ENCODE measurements at regions not wholly inside any gene's neighbourhood (a gene's known extent, or its start where the extent isn't known, plus 50 kb on each side); places are given as distances from the start of the nearest gene placed in this dataset.
"Not testable (repeated sequence)": the region's sequence is repeated elsewhere in the genome, so short reads cannot be mapped to it uniquely, and the experiment has no call there.

DNA sequence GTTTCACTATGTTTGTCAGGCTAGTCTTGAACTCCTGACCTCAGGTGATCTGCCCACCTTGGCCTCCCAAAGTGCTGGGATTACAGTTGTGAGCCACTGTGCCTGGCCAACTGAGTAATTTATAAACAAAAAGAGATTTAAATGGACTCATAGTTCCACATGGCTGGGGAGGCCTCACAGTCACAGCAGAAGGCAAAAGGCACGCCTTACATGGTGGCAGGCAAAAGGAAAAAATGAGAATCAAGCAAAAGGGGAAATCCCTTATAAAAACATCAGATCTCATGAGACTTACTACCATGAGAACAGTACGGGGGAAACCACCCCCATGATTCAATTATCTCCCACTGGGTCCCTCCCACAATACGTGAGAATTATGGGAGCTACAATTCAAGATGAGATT is 73.2 kb upstream of the TIAM1 start:
- H3K4me1 ChIP-seq (ENCODE audit: control insufficient read depth, insufficient read depth, low read length); H3K9ac ChIP-seq (ENCODE audit: control insufficient read depth, insufficient read depth, low read length); H3K27me3 ChIP-seq (replicated peaks in 1 of 2; ENCODE audit: control insufficient read depth in 2 of 2, insufficient read depth in 2 of 2, low read length in 1 of 2); SMC1A ChIA-PET (ENCODE audit: uncharacterized antibody, unreplicated experiment); FAIRE-seq; DNase-seq (ENCODE audit: low read depth, low spot score); H3K4me2 ChIP-seq (ENCODE audit: control insufficient read depth, insufficient read depth); ATAC-seq; H3K4me3 ChIP-seq; CTCF ChIA-PET; H3K36me3 ChIP-seq (ENCODE audit: control insufficient read depth in 2 of 2, insufficient read depth in 2 of 2, low read length in 1 of 2); in situ Hi-C loops (cut with MboI); H3K9me3 ChIP-seq (replicated peaks; ENCODE audit: control insufficient read depth, insufficient read depth, low read length); H3K79me2 ChIP-seq (ENCODE audit: control insufficient read depth, insufficient read depth, low read length); BruUV-seq (replicated peaks); H2AFZ ChIP-seq (ENCODE audit: control insufficient read depth, low read depth, low read length); H3K27ac ChIP-seq (ENCODE audit: control insufficient read depth, insufficient read depth); H4K20me1 ChIP-seq (ENCODE audit: control insufficient read depth, insufficient read depth); RAD21 ChIA-PET (ENCODE audit: unreplicated experiment); intact Hi-C loops (cut with micrococcal nuclease; ENCODE audit: unreplicated experiment): not testable (repeated sequence)
- 0% methylated on average over 3 of the region's 3 CpGs for WGBS (ENCODE audit: insufficient coverage, insufficient replicate concordance, low lambda C conversion rate, missing lambda C conversion rate)
- POLR2A ChIA-PET: interaction anchor here (1.1 kb wide), 2 partner anchors 10 to 14 kb away, joined by 3 read pairs; no protein-coding TSS in a partner anchor

DNA sequence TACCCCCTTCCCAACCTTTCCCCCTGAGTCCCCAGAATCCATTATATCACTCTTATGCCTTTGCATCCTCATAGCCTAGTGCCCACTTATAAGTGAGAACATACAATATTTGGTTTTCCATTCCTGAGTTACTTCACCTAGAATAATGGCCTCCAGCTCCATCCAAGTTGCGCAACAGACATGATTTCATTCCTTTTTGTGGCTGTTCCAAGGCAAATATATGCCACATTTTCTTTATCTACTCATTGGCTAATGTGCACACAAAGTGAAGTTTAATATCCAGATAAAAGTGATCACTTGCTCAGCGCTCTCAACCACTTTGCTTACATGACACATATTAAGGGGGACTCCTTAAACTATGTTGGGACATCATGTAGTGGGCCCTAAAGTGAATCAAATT is 72.4 kb upstream of the TIAM1 start:
- no peaks in the 10 kb centered on the region for H3K27me3 ChIP-seq (replicated peaks in 1 of 2; ENCODE audit: control insufficient read depth in 2 of 2, insufficient read depth in 2 of 2, low read length in 1 of 2)
- H3K4me3 ChIP-seq: no peak overlapping the region
- no peak overlapping the region for H3K9ac ChIP-seq (ENCODE audit: control insufficient read depth, insufficient read depth, low read length)
- no peaks in the 10 kb centered on the region; the same call in 2 of the 3 replicates for H3K9me3 ChIP-seq (replicated peaks; ENCODE audit: control insufficient read depth, insufficient read depth, low read length)
- intact Hi-C loops (cut with micrococcal nuclease; ENCODE audit: unreplicated experiment): no loop called here
- in situ Hi-C loops (cut with MboI): no loop called here
- CTCF ChIA-PET: interaction anchor here (1.3 kb wide), 1 partner anchor 17 kb away, joined by 6 read pairs; no protein-coding TSS in a partner anchor
- H3K4me2 ChIP-seq (ENCODE audit: control insufficient read depth, insufficient read depth): no peak overlapping the region
- ATAC-seq (no peak), DNase-seq (ENCODE audit: low read depth, low spot score) (no peak), FAIRE-seq (no peak)
- RAD21 ChIA-PET (ENCODE audit: unreplicated experiment): no interaction called here
- H3K27ac ChIP-seq (ENCODE audit: control insufficient read depth, insufficient read depth): no peak overlapping the region
- no peaks in the 10 kb centered on the region for H3K4me1 ChIP-seq (ENCODE audit: control insufficient read depth, insufficient read depth, low read length)
- SMC1A ChIA-PET (ENCODE audit: uncharacterized antibody, unreplicated experiment): interaction anchor here (1.3 kb wide), 1 partner anchor 90 kb away, joined by 3 read pairs; no protein-coding TSS in a partner anchor
- no peak overlapping the region for H2AFZ ChIP-seq (ENCODE audit: control insufficient read depth, low read depth, low read length)
- TF ChIP-seq CBFB (IDR thresholded peaks at IDR 0.05; ENCODE audit: low read depth): no peak
- TF ChIP-seq FOS (IDR thresholded peaks at IDR 0.05; ENCODE audit: borderline replicate concordance, extremely low read depth, insufficient read length): no peak
- no peak for TF ChIP-seq BACH1 (IDR thresholded peaks at IDR 0.05; ENCODE audit: borderline replicate concordance)
- no peak for TF ChIP-seq CHD4 (IDR thresholded peaks at IDR 0.05)
- TF ChIP-seq ZNF24 (IDR thresholded peaks at IDR 0.05): no peak
- no peak for TF ChIP-seq GABPA (IDR thresholded peaks at IDR 0.05; ENCODE audit: low read depth)
- TF ChIP-seq, protein P1, sequence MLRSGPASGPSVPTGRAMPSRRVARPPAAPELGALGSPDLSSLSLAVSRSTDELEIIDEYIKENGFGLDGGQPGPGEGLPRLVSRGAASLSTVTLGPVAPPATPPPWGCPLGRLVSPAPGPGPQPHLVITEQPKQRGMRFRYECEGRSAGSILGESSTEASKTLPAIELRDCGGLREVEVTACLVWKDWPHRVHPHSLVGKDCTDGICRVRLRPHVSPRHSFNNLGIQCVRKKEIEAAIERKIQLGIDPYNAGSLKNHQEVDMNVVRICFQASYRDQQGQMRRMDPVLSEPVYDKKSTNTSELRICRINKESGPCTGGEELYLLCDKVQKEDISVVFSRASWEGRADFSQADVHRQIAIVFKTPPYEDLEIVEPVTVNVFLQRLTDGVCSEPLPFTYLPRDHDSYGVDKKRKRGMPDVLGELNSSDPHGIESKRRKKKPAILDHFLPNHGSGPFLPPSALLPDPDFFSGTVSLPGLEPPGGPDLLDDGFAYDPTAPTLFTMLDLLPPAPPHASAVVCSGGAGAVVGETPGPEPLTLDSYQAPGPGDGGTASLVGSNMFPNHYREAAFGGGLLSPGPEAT (IDR thresholded peaks at IDR 0.05; ENCODE audit: low read depth): no peak
- TF ChIP-seq EP300 (IDR thresholded peaks at IDR 0.05; ENCODE audit: borderline replicate concordance in 1 of 2, control insufficient read depth in 1 of 2, low read depth in 2 of 2, low read length in 2 of 2): no peak
- no peak for TF ChIP-seq SMARCA5 (IDR thresholded peaks at IDR 0.05)
- no peak for TF ChIP-seq BMI1 (IDR thresholded peaks at IDR 0.05; ENCODE audit: borderline replicate concordance)
- TF ChIP-seq TCF3 (IDR thresholded peaks at IDR 0.05; ENCODE audit: borderline replicate concordance, insufficient read depth, low read depth, low read length): no peak
- no peak for TF ChIP-seq LARP7 (IDR thresholded peaks at IDR 0.05)
- TF ChIP-seq STAT3 (IDR thresholded peaks at IDR 0.05; ENCODE audit: low read depth, low read length): no peak
- no peak for TF ChIP-seq BRCA1 (IDR thresholded peaks at IDR 0.05; ENCODE audit: low read depth, low read length)
- no peak for TF ChIP-seq ZNF384 (IDR thresholded peaks at IDR 0.05; ENCODE audit: borderline replicate concordance, low read depth, low read length)
- POLR2A ChIA-PET: no interaction called here
- 43% methylated on average over 2 of the region's 2 CpGs for WGBS (ENCODE audit: insufficient coverage, insufficient replicate concordance, low lambda C conversion rate, missing lambda C conversion rate)
- H3K79me2 ChIP-seq (ENCODE audit: control insufficient read depth, insufficient read depth, low read length): no peaks in the 10 kb centered on the region
- no peaks in the 10 kb centered on the region for H4K20me1 ChIP-seq (ENCODE audit: control insufficient read depth, insufficient read depth)
- no TSS peak for BruUV-seq (replicated peaks)
- H3K36me3 ChIP-seq (ENCODE audit: control insufficient read depth in 2 of 2, insufficient read depth in 2 of 2, low read length in 1 of 2): no peaks in the 10 kb centered on the region
